Nephron progenitor cell (in vitro differentiated cells): ENCODE measurements at regions not wholly inside any gene's neighbourhood (a gene's known extent, or its start where the extent isn't known, plus 50 kb on each side); places are given as distances from the start of the nearest gene placed in this dataset.

ENCODE experiments used
- DNase-seq: peaks from one replicate; pipeline ENCODE4 v3.0.0; 2021
- H3K27ac Mint-ChIP-seq: 2 replicates; pipeline ENCODE4 v1.8.0; 2021; ENCODE audit warnings: mild to moderate bottlenecking, moderate library complexity, mixed read lengths
- H3K27me3 Mint-ChIP-seq: 2 replicates; pipeline ENCODE4 v1.8.0; 2021; ENCODE audit warnings: mild to moderate bottlenecking, low read depth, mixed read lengths; ENCODE audit not compliant: poor library complexity
- H3K36me3 Mint-ChIP-seq: 2 replicates; pipeline ENCODE4 v1.8.0; 2021; ENCODE audit warnings: low read depth, mixed read lengths
- H3K4me1 Mint-ChIP-seq: 2 replicates; pipeline ENCODE4 v1.8.0; 2021; ENCODE audit warnings: mixed read lengths
- H3K4me3 Mint-ChIP-seq: 2 replicates; pipeline ENCODE4 v1.8.0; 2021; ENCODE audit warnings: mild to moderate bottlenecking, moderate library complexity, mixed read lengths
- H3K9me3 Mint-ChIP-seq: 2 replicates; pipeline ENCODE4 v1.8.0; 2021; ENCODE audit warnings: mild to moderate bottlenecking, moderate library complexity, mixed read lengths
- TF ChIP-seq, protein P1 (sequence below): fragments of 200-600 bp; sonication (generic); IDR thresholded peaks from 2 replicates; pipeline ENCODE4 v1.5.0; 2021; ENCODE audit warnings: antibody characterized with exemption

DNA sequence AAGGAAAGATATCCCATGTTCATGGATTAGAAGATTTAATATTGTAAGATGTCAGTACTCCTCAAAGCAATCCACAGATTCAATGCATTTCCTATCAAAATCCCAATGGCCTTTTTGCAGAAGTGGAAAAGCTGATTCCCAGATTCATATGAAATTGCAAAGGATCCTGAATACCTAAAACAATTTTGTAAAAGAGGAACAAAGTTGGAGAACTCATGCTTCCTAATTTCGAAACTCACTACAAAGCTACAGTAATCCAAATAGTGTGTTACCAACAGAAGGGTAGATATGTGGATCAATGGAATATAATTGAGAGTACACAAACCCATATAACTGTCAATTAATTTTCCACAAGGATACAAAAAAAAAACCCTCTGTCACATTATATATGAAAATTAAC lies 154.3 kb upstream of the ZNF618 start:
- peaks cover 5% of the 10 kb centered on the region for H3K4me1 Mint-ChIP-seq
- H3K27me3 Mint-ChIP-seq: peaks cover 11% of the 10 kb centered on the region
- H3K36me3 Mint-ChIP-seq: no peaks in the 10 kb centered on the region
- no peak for DNase-seq
- no peak overlapping the region for H3K4me3 Mint-ChIP-seq
- no peak overlapping the region for H3K27ac Mint-ChIP-seq
- TF ChIP-seq, protein P1, sequence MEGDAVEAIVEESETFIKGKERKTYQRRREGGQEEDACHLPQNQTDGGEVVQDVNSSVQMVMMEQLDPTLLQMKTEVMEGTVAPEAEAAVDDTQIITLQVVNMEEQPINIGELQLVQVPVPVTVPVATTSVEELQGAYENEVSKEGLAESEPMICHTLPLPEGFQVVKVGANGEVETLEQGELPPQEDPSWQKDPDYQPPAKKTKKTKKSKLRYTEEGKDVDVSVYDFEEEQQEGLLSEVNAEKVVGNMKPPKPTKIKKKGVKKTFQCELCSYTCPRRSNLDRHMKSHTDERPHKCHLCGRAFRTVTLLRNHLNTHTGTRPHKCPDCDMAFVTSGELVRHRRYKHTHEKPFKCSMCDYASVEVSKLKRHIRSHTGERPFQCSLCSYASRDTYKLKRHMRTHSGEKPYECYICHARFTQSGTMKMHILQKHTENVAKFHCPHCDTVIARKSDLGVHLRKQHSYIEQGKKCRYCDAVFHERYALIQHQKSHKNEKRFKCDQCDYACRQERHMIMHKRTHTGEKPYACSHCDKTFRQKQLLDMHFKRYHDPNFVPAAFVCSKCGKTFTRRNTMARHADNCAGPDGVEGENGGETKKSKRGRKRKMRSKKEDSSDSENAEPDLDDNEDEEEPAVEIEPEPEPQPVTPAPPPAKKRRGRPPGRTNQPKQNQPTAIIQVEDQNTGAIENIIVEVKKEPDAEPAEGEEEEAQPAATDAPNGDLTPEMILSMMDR: no peak
- H3K9me3 Mint-ChIP-seq: peaks cover 10% of the 10 kb centered on the region

DNA sequence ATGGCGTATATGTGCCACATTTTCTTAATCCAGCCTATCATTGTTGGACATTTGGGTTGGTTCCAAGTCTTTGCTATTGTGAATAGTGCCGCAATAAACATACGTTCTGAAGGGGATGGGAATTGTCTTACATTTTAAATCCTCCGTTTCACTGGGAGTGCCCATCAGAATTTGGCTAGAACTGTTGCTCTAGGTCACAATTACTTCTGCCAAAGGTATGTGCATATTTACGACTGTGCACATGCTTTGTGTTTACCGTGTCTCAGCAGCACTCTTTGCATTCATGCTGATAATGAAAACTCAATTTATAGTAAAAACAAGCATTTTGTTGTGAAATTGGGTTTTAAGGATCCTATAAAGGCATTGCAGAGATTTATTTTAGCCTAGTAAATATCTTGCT lies 151.9 kb upstream of the ZNF618 start:
- TF ChIP-seq, protein P1: no peak
- no peak overlapping the region for H3K4me3 Mint-ChIP-seq
- peaks cover 17% of the 10 kb centered on the region for H3K9me3 Mint-ChIP-seq
- peaks cover 5% of the 10 kb centered on the region for H3K4me1 Mint-ChIP-seq
- H3K27me3 Mint-ChIP-seq: peaks cover 4% of the 10 kb centered on the region
- DNase-seq: no peak
- no peak overlapping the region for H3K27ac Mint-ChIP-seq
- no peaks in the 10 kb centered on the region for H3K36me3 Mint-ChIP-seq

DNA sequence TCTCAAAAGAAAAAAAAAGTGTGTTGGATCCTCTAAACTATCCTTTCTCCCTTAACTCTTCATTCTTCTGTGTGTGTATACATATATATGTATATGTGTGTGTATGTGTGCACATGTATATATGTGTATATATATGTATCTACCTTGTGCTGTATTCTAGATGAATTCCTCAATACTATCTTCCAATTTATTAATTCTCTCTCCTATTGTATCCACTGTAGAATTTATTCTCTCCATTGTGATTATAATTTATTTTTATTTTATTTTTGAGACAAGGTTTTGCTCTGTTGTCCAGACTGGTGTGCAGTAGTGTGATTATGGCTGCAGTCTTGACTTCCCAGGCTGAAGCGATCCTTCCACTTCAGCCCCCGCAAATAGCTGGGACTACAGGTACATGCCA lies 147.1 kb upstream of the ZNF618 start:
- no peak overlapping the region for H3K27ac Mint-ChIP-seq
- H3K9me3 Mint-ChIP-seq: peaks cover 52% of the 10 kb centered on the region
- peaks cover 4% of the 10 kb centered on the region for H3K36me3 Mint-ChIP-seq
- peaks cover 9% of the 10 kb centered on the region for H3K27me3 Mint-ChIP-seq
- H3K4me3 Mint-ChIP-seq: no peak overlapping the region
- TF ChIP-seq, protein P1: no peak
- no peaks in the 10 kb centered on the region for H3K4me1 Mint-ChIP-seq
- no peak for DNase-seq

DNA sequence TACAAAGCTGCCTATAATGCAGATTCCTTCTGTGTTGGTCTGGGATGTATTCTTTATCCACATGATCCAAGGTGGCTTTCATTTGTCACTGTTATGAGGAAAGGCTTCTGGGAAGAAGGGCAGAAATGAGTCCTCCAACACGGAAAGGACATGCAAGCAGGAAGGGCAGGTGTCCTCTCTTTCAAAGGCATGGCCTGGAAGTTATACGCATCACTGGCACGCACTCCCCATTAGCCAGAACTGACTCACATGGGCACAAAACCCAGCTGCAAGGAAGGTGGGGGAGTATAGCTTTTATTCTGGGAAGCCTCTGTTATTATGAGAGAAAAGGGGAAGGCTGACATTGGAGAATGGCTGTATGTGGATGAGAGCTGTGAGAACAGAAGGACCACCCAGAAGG lies 141.3 kb upstream of the ZNF618 start:
- DNase-seq: no peak
- H3K4me1 Mint-ChIP-seq: no peaks in the 10 kb centered on the region
- peaks cover 2% of the 10 kb centered on the region for H3K36me3 Mint-ChIP-seq
- TF ChIP-seq, protein P1: no peak
- no peak overlapping the region for H3K4me3 Mint-ChIP-seq
- H3K27ac Mint-ChIP-seq: no peak overlapping the region
- H3K9me3 Mint-ChIP-seq: peaks cover 43% of the 10 kb centered on the region
- H3K27me3 Mint-ChIP-seq: peaks cover 23% of the 10 kb centered on the region

DNA sequence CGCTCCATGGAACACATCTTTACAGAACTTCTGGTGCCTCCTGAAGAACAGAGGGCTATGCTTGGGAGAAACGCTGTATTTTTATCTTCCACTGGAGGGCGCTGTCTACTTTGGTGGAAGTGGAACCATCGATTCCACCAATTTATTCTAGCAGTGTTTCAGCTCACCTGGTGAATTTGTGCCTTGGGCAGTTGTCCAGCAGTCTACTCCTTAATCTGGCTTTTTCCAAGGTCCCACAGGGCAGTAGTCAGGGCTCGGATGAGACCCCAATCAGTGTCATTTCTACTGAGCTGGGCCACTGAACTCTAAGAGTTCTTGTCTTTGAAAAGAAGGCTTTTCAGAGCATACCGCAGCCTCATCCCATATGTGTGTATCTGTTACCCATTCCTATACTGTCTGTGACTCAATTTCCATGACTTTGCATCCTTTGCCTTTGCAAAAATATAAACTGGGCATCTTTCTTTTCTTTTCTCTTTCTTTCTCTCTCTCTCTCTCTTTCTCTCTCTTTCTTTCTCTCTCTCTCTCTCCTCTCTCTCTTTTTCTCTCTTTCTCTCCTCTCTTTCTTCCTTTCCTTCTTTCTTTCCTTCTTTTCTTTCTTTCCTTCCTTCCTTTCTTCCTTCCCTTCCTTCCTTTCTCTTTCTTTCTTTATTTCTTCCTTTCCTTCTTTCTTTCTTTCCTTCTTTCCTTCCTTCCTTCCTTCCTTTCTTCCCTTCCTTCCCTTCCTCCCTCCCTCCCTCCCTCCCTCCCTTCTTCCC lies 138.4 kb upstream of the ZNF618 start:
- Mint-ChIP-seq H3K4me1 (peaks cover 5% of the 10 kb centered on the region), H3K4me3 (no peak overlapping the region), H3K27ac (no peak overlapping the region), H3K36me3 (no peaks in the 10 kb centered on the region), H3K27me3 (peaks cover 24% of the 10 kb centered on the region), H3K9me3 (peaks cover 17% of the 10 kb centered on the region)
- TF ChIP-seq, protein P1: peak; percentile 96
- peak; percentile 73 for DNase-seq

DNA sequence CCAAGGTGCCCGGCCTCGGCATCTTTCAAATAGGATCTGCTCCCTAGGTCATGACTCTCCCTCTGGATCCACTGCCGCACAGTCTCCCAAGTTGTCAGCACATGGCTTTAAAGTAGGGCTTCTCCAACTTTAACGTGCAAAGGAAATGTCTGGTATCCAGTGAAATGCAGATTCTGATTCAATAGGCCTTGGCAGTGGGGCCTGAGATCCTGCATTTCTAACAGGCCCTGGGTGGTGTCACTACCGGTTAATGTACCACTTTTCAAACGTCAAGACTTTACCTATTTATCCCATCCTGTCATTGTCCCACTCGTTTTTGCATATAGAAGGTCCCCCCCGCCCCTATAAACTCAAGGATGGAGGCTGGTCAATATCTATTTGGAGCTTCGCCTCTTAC lies 137.6 kb upstream of the ZNF618 start:
- H3K4me3 Mint-ChIP-seq: no peak overlapping the region
- H3K27ac Mint-ChIP-seq: no peak overlapping the region
- H3K36me3 Mint-ChIP-seq: no peaks in the 10 kb centered on the region
- TF ChIP-seq, protein P1: no peak
- DNase-seq: no peak
- H3K27me3 Mint-ChIP-seq: peaks cover 19% of the 10 kb centered on the region
- peaks cover 5% of the 10 kb centered on the region for H3K4me1 Mint-ChIP-seq
- peaks cover 9% of the 10 kb centered on the region for H3K9me3 Mint-ChIP-seq
